Sigmoid colon (tissue), 4 donors: ENCODE measurements at regions not wholly inside any gene's neighbourhood (a gene's known extent, or its start where the extent isn't known, plus 50 kb on each side); places are given as distances from the start of the nearest gene placed in this dataset.

Experiments used
- CTCF ChIP-seq, 4 experiments: fragments of 450-650 bp in 3 of 4; fragments of 200-600 bp in 1 of 4; IDR thresholded peaks; one replicate each; pipeline ENCODE4 v1.5.1; 2016 to 2019; ENCODE audit warnings: antibody characterized with exemption in 4 of 4, mild to moderate bottlenecking in 3 of 4, moderate library complexity in 2 of 4
- EP300 ChIP-seq, 4 donors: sonication (generic); formaldehyde crosslinking; IDR thresholded peaks; one replicate each; pipeline ENCODE4 v1.6.1; 2017; ENCODE audit warnings: antibody characterized with exemption in 4 of 4
- POLR2A ChIP-seq, 2 donors: fragments of 450-650 bp; IDR thresholded peaks; one replicate each; pipeline ENCODE4 v1.6.1; 2016; ENCODE audit warnings: antibody characterized with exemption in 2 of 2, mild to moderate bottlenecking in 2 of 2, moderate library complexity in 2 of 2
- POLR2AphosphoS5 ChIP-seq, 4 donors: sonication (generic); formaldehyde crosslinking; IDR thresholded peaks; one replicate each; pipeline ENCODE4 v1.6.1; 2017; ENCODE audit warnings: antibody characterized with exemption in 4 of 4

GRCh38 chr12:127655691-127656090 lies 611.3 kb upstream of the TMEM132C start:
- TF ChIP-seq CTCF (IDR thresholded peaks at IDR 0.05) (no peak), EP300 (IDR thresholded peaks at IDR 0.05) (no peak), POLR2AphosphoS5 (IDR thresholded peaks at IDR 0.05) (no peak), POLR2A (IDR thresholded peaks at IDR 0.05) (no peak)
